Astrocyte (in vitro differentiated cells and primary cell): ENCODE measurements at regions not wholly inside any gene's neighbourhood (a gene's known extent, or its start where the extent isn't known, plus 50 kb on each side); places are given as distances from the start of the nearest gene placed in this dataset.

ENCODE experiments used
- EZH2 ChIP-seq: IDR thresholded peaks from 2 replicates; pipeline ENCODE4 v1.6.1; 2012; ENCODE audit warnings: mild to moderate bottlenecking, low read length, inconsistent platforms; ENCODE audit not compliant: insufficient read depth
- TF ChIP-seq, protein P1 (sequence below): IDR thresholded peaks from 2 replicates; pipeline ENCODE4 v1.5.1; 2011; ENCODE audit warnings: low read depth, mild to moderate bottlenecking, inconsistent platforms, low read length, moderate library complexity; ENCODE audit not compliant: insufficient read depth

DNA sequence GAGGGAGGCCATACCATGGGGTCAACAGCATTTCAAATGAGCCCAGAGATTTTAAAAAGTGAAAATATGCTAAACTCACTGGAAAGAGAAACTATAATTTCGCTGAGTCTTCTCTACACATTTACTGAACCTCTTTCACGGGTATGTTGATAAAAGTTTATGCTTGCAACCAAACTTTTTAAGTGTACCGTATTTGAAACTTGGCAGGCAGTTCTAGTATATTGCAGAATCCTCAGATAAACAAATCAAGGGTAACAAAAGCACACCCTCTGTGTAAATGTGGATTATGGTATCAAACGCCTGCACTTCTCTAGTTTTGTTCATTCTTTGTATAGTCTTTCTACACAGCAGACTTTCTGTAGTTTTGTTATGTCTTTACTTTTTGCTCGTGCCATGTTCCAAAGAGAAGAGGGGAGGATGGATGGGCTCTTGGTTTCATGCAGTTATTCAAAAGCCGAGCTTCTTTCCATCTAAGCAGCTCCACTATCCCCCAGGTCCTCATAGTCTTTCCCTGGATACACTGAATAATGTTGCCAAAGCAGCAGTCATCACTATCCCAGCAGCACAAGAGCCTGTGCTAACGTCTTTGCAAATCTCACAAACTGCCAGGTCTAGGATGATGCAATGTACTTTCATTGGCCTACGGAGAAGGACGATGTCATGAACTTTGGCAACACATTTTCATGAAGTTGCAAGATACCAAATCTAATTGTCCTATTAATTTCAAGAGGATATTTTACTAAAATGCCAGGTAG, 131.2 kb downstream of the MPP7 start:
- TF ChIP-seq, protein P1, sequence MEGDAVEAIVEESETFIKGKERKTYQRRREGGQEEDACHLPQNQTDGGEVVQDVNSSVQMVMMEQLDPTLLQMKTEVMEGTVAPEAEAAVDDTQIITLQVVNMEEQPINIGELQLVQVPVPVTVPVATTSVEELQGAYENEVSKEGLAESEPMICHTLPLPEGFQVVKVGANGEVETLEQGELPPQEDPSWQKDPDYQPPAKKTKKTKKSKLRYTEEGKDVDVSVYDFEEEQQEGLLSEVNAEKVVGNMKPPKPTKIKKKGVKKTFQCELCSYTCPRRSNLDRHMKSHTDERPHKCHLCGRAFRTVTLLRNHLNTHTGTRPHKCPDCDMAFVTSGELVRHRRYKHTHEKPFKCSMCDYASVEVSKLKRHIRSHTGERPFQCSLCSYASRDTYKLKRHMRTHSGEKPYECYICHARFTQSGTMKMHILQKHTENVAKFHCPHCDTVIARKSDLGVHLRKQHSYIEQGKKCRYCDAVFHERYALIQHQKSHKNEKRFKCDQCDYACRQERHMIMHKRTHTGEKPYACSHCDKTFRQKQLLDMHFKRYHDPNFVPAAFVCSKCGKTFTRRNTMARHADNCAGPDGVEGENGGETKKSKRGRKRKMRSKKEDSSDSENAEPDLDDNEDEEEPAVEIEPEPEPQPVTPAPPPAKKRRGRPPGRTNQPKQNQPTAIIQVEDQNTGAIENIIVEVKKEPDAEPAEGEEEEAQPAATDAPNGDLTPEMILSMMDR, result no peak
- no peak for TF ChIP-seq EZH2
